A549 (cell line): ENCODE measurements at regions not wholly inside any gene's neighbourhood (a gene's known extent, or its start where the extent isn't known, plus 50 kb on each side); places are given as distances from the start of the nearest gene placed in this dataset.

Experiments
- ATAC-seq, 2 experiments: fragments of 200-7000 bp in 1 of 2; fragments of >200 bp in 1 of 2; cut with Nextera tagmentation in 1 of 2; cut with Tn5 transposase in 1 of 2; 3 replicates each; pipeline versions ENCODE4 v1.8.0 to v1.9.1; 2018 to 2020; ENCODE audit warnings: mild to moderate bottlenecking in 1 of 2, moderate library complexity in 1 of 2
- CTCF ChIA-PET: fragments of 300-600 bp; sonication (Branson Sonifier 250); formaldehyde crosslinking; extraction: SDS; loops from one replicate; lab custom pipeline; 2021; ENCODE audit warnings: antibody characterized with exemption, inconsistent platforms; lab: Yijun Ruan, JAX
- POLR2A ChIA-PET: fragments of 350-600 bp; formaldehyde crosslinking; extraction: SDS; loops from one replicate; lab custom pipeline; 2021; ENCODE audit warnings: antibody characterized with exemption, inconsistent platforms; lab: Yijun Ruan, JAX
- DNase-seq, 2 experiments: peaks; one replicate each; pipeline versions ENCODE4 v3.0.0 to v3.0.0-alpha.2; 2011 to 2016; ENCODE audit warnings: low read depth in 1 of 2, low spot score in 1 of 2
- FAIRE-seq: peaks from 2 replicates; lab custom pipeline; 2011; peaks lifted over from hg19 to GRCh38; lab: Jason Lieb, UNC
- H3K27ac ChIP-seq, 2 experiments: fragments of >200 bp; sonication (Bioruptor Twin); formaldehyde crosslinking; 3 replicates each; pipeline ENCODE4 v1.5.1; 2016 to 2017
- H3K4me1 ChIP-seq: fragments of >200 bp; sonication (Bioruptor Twin); formaldehyde crosslinking; 3 replicates; pipeline ENCODE4 v1.6.1; 2016
- H3K4me2 ChIP-seq: fragments of >200 bp; sonication (Bioruptor Twin); formaldehyde crosslinking; 3 replicates; pipeline ENCODE4 v1.6.1; 2016
- H3K4me3 ChIP-seq: fragments of >200 bp; sonication (Bioruptor Twin); formaldehyde crosslinking; 3 replicates; pipeline ENCODE4 v1.5.1; 2016
- H3K9me3 ChIP-seq: fragments of >200 bp; sonication (Bioruptor Twin); formaldehyde crosslinking; 3 replicates; pipeline ENCODE4 v1.6.1; 2016
- BHLHE40 ChIP-seq: IDR thresholded peaks from 2 replicates; pipeline ENCODE4 v1.6.1; 2012; ENCODE audit warnings: low read depth, low read length, inconsistent platforms
- CHD2 ChIP-seq: fragments of 150-350 bp; IDR thresholded peaks from 2 replicates; pipeline ENCODE4 v1.6.1; 2014; ENCODE audit warnings: low read length; ENCODE audit not compliant: partially characterized antibody
- E2F6 ChIP-seq: IDR thresholded peaks from 2 replicates; pipeline ENCODE4 v1.6.1; 2012; ENCODE audit warnings: low read depth, borderline replicate concordance
- EHF ChIP-seq: fragments of 250-450 bp; sonication (Bioruptor Pico); IDR thresholded peaks from 2 replicates; pipeline ENCODE4 v1.5.0; 2020; ENCODE audit warnings: mild to moderate bottlenecking
- EHMT2 ChIP-seq: fragments of 200-600 bp; sonication (generic); IDR thresholded peaks from 2 replicates; pipeline ENCODE4 v1.6.1; 2016; ENCODE audit warnings: antibody characterized with exemption, low read depth, mild to moderate bottlenecking, moderate library complexity
- ELK1 ChIP-seq: fragments of 150-350 bp; IDR thresholded peaks from 2 replicates; pipeline ENCODE4 v1.6.1; 2014; ENCODE audit warnings: low read depth, mild to moderate bottlenecking, low read length
- EP300 ChIP-seq, 2 experiments: fragments of >200 bp; sonication (Bioruptor Twin); formaldehyde crosslinking; IDR thresholded peaks; 2 replicates in 1 of 2; 3 replicates in 1 of 2; pipeline ENCODE4 v1.6.1; 2016 to 2017
- ESRRA ChIP-seq: fragments of 150-350 bp; IDR thresholded peaks from 2 replicates; pipeline ENCODE4 v1.6.1; 2014; ENCODE audit warnings: mild to moderate bottlenecking, low read length, borderline replicate concordance
- GATA3 ChIP-seq: IDR thresholded peaks from 2 replicates; pipeline ENCODE4 v1.6.1; 2012; ENCODE audit warnings: borderline replicate concordance
- HMGXB4 ChIP-seq: fragments of 250-450 bp; sonication (Bioruptor Pico); IDR thresholded peaks from 2 replicates; pipeline ENCODE4 v1.5.0; 2021; ENCODE audit warnings: mild to moderate bottlenecking, moderate library complexity, borderline replicate concordance
- HOXA7 ChIP-seq: fragments of 250-450 bp; sonication (Bioruptor Pico); IDR thresholded peaks from 2 replicates; pipeline ENCODE4 v1.5.0; 2020; ENCODE audit warnings: mild to moderate bottlenecking, moderate library complexity
- JUN ChIP-seq, 2 experiments: fragments of >200 bp; sonication (Bioruptor Twin); formaldehyde crosslinking; IDR thresholded peaks; 2 replicates in 1 of 2; 3 replicates in 1 of 2; pipeline ENCODE4 v1.6.1; 2016 to 2017
- JUNB ChIP-seq: fragments of >200 bp; sonication (Bioruptor Twin); formaldehyde crosslinking; IDR thresholded peaks from 2 replicates; pipeline ENCODE4 v1.6.1; 2016
- KDM5A ChIP-seq: fragments of 200-600 bp; sonication (generic); IDR thresholded peaks from 2 replicates; pipeline ENCODE4 v1.6.1; 2016; ENCODE audit warnings: antibody characterized with exemption, mild to moderate bottlenecking
- MAZ ChIP-seq: fragments of 150-350 bp; IDR thresholded peaks from 2 replicates; pipeline ENCODE4 v1.6.1; 2014; ENCODE audit warnings: antibody characterized with exemption, low read depth, low read length, borderline replicate concordance
- PHF8 ChIP-seq: fragments of 200-600 bp; sonication (generic); IDR thresholded peaks from 2 replicates; pipeline ENCODE4 v1.6.1; 2016; ENCODE audit warnings: low read depth, mild to moderate bottlenecking, antibody characterized with exemption, moderate library complexity, borderline replicate concordance
- POLR2AphosphoS2 ChIP-seq: conservative IDR thresholded peaks from 2 replicates; pipeline ENCODE4 v1.6.1; 2012; ENCODE audit warnings: low read length, improper control_type of control experiment, inconsistent platforms
- RARB ChIP-seq: fragments of 250-450 bp; sonication (Bioruptor Pico); IDR thresholded peaks from 2 replicates; pipeline ENCODE4 v1.8.0; 2021; ENCODE audit warnings: mild to moderate bottlenecking, moderate library complexity
- RFX5 ChIP-seq: fragments of 450-650 bp; IDR thresholded peaks from 2 replicates; pipeline ENCODE4 v1.7.1; 2014; ENCODE audit warnings: antibody characterized with exemption, mild to moderate bottlenecking, moderate library complexity
- RNF2 ChIP-seq: fragments of 200-600 bp; sonication (generic); IDR thresholded peaks from 2 replicates; pipeline ENCODE4 v1.6.1; 2016; ENCODE audit warnings: low read depth, mild to moderate bottlenecking, antibody characterized with exemption, moderate library complexity, borderline replicate concordance
- SMC3 ChIP-seq: fragments of >200 bp; sonication (Bioruptor Twin); formaldehyde crosslinking; IDR thresholded peaks from 3 replicates; pipeline ENCODE4 v1.6.1; 2018; ENCODE audit warnings: inconsistent platforms
- USF2 ChIP-seq: fragments of 450-650 bp; IDR thresholded peaks from 2 replicates; pipeline ENCODE4 v1.6.1; 2014; ENCODE audit warnings: antibody characterized with exemption
- ZSCAN20 ChIP-seq: fragments of 250-450 bp; sonication (Bioruptor Pico); IDR thresholded peaks from 2 replicates; pipeline ENCODE4 v1.8.0; 2022; ENCODE audit warnings: mild to moderate bottlenecking, moderate library complexity
- WGBS: methylation state at CpG from one replicate; pipeline ENCODE4 v1.1.6; 2017; ENCODE audit errors: missing lambda C conversion rate; 5-methylcytosine and 5-hydroxymethylcytosine counted together

GRCh38 chr18:1954583-1955312 lies 616.6 kb downstream of the METTL4 start:
- no peak for TF ChIP-seq EHF
- no peak for TF ChIP-seq JUNB
- no peak for TF ChIP-seq EHMT2
- no peak for TF ChIP-seq EP300 (IDR thresholded peaks at IDR 0.05)
- no peak for TF ChIP-seq RARB (CRISPR knock-in tag)
- TF ChIP-seq ELK1, result no peak
- no peak for TF ChIP-seq ESRRA
- TF ChIP-seq RNF2, result no peak
- no peak for TF ChIP-seq HMGXB4
- TF ChIP-seq CHD2, result no peak
- no peak for TF ChIP-seq GATA3
- TF ChIP-seq ZSCAN20, result no peak
- TF ChIP-seq KDM5A, result no peak
- TF ChIP-seq MAZ, result no peak
- no peak for TF ChIP-seq E2F6
- no peak for TF ChIP-seq BHLHE40
- TF ChIP-seq JUN (IDR thresholded peaks at IDR 0.05), result no peak
- Histone ChIP-seq H3K4me1 (no peaks in the 10 kb centered on the region), H3K4me3 (no peak overlapping the region), H3K27ac (no peak overlapping the region), H3K4me2 (no peak overlapping the region), H3K9me3 (no peaks in the 10 kb centered on the region)
- no peak for FAIRE-seq
- POLR2A ChIA-PET, result no interaction called here
- ATAC-seq, result no peak
- CTCF ChIA-PET, result no interaction called here
- no peak for DNase-seq
- 85% methylated on average over 4 of the region's 20 CpGs for WGBS

GRCh38 chr18:1958798-1959197 lies 612.5 kb downstream of the METTL4 start:
- no peak for ATAC-seq
- Histone ChIP-seq H3K4me3 (no peak overlapping the region), H3K9me3 (no peaks in the 10 kb centered on the region), H3K4me2 (no peak overlapping the region), H3K27ac (no peak overlapping the region), H3K4me1 (no peaks in the 10 kb centered on the region)
- WGBS, result 0% methylated on average over 1 of the region's 1 CpG
- no peak for FAIRE-seq
- no peak for TF ChIP-seq POLR2AphosphoS2
- no peak for TF ChIP-seq HOXA7 (CRISPR knock-in tag)
- no peak for TF ChIP-seq SMC3
- TF ChIP-seq ELK1, result no peak
- no peak for TF ChIP-seq USF2
- no peak for TF ChIP-seq RFX5
- TF ChIP-seq JUN (IDR thresholded peaks at IDR 0.05), result no peak
- no peak for TF ChIP-seq PHF8
- POLR2A ChIA-PET, result no interaction called here
- DNase-seq, result no peak
- CTCF ChIA-PET, result no interaction called here
